CD14-positive monocyte (primary cell): ENCODE measurements at regions not wholly inside any gene's neighbourhood (a gene's known extent, or its start where the extent isn't known, plus 50 kb on each side); places are given as distances from the start of the nearest gene placed in this dataset.

ENCODE experiments used
- DNase-seq, 3 donors: peaks; one replicate each; pipeline ENCODE4 v3.0.0-alpha.2; 2011 to 2022
- H2AFZ ChIP-seq: 2 replicates; pipeline ENCODE4 v1.6.0; 2012; ENCODE audit warnings: mild to moderate bottlenecking, low read depth, low read length, inconsistent platforms; ENCODE audit not compliant: insufficient read depth, poor library complexity, severe bottlenecking
- H3K27ac ChIP-seq, 2 donors: 1 replicate in 1 of 2; 2 replicates in 1 of 2; pipeline ENCODE4 v1.5.1; 2012 to 2013; ENCODE audit warnings: low read length in 2 of 2, control low read depth in 1 of 2, inconsistent platforms in 1 of 2, low read depth in 1 of 2, mild to moderate bottlenecking in 1 of 2
- H3K27me3 ChIP-seq, 2 donors: one replicate each; pipeline versions ENCODE4 v1.6.0 to v1.6.1; 2011 to 2013; ENCODE audit warnings: low read length in 2 of 2; ENCODE audit not compliant: control insufficient read depth in 2 of 2, insufficient read depth in 2 of 2
- H3K36me3 ChIP-seq, 2 donors: replicated peaks in 1 of 2; 1 replicate in 1 of 2; 2 replicates in 1 of 2; pipeline versions ENCODE4 v1.5.1 to v1.6.1; 2012 to 2013; ENCODE audit warnings: low read length in 2 of 2, control low read depth in 1 of 2, inconsistent platforms in 1 of 2, mild to moderate bottlenecking in 1 of 2; ENCODE audit not compliant: insufficient read depth in 2 of 2, control insufficient read depth in 1 of 2
- H3K4me1 ChIP-seq, 2 donors: 1 replicate in 1 of 2; 2 replicates in 1 of 2; pipeline versions ENCODE4 v1.5.1 to v1.6.1; 2012 to 2013; ENCODE audit warnings: low read length in 2 of 2, control low read depth in 1 of 2, inconsistent platforms in 1 of 2, mild to moderate bottlenecking in 1 of 2, moderate library complexity in 1 of 2; ENCODE audit not compliant: insufficient read depth in 2 of 2, control insufficient read depth in 1 of 2
- H3K4me2 ChIP-seq: replicated peaks from 2 replicates; pipeline ENCODE3; 2012; ENCODE audit warnings: low read length, moderate library complexity, mild to moderate bottlenecking; ENCODE audit not compliant: poor library complexity, severe bottlenecking; ENCODE audit errors: extremely low read depth
- H3K4me3 ChIP-seq, 3 experiments: fragments of 200-600 bp in 1 of 3; sonication (generic) in 1 of 3; replicated peaks in 1 of 3; 1 replicate in 2 of 3; 2 replicates in 1 of 3; pipeline ENCODE4 v1.5.1; 2011 to 2013; ENCODE audit warnings: low read length in 3 of 3, mild to moderate bottlenecking in 3 of 3, control low read depth in 2 of 3, low read depth in 2 of 3, inconsistent platforms in 1 of 3, moderate library complexity in 1 of 3
- H3K79me2 ChIP-seq: 2 replicates; pipeline ENCODE4 v1.6.0; 2012; ENCODE audit warnings: mild to moderate bottlenecking, control low read depth, inconsistent platforms, low read length, moderate library complexity; ENCODE audit not compliant: insufficient read depth
- H3K9ac ChIP-seq: 2 replicates; pipeline ENCODE4 v1.6.0; 2017; ENCODE audit warnings: low read length, mild to moderate bottlenecking; ENCODE audit not compliant: insufficient read depth, poor library complexity, severe bottlenecking
- H3K9me3 ChIP-seq, 2 donors: replicated peaks in 1 of 2; 1 replicate in 1 of 2; 2 replicates in 1 of 2; pipeline versions ENCODE4 v1.5.1 to v1.6.1; 2012 to 2013; ENCODE audit warnings: low read length in 2 of 2, control low read depth in 1 of 2; ENCODE audit not compliant: control insufficient read depth in 1 of 2, insufficient read depth in 1 of 2
- H4K20me1 ChIP-seq: 2 replicates; pipeline ENCODE4 v1.6.0; 2012; ENCODE audit warnings: mild to moderate bottlenecking, low read length, control low read depth, moderate library complexity; ENCODE audit not compliant: insufficient read depth
- H3K27ac Mint-ChIP-seq, 7 donors: one replicate each; pipeline ENCODE4 v1.8.0; 2020; ENCODE audit warnings: mild to moderate bottlenecking in 7 of 7, mixed read lengths in 7 of 7, moderate library complexity in 6 of 7, inconsistent platforms in 2 of 7
- H3K27me3 Mint-ChIP-seq, 3 donors: one replicate each; pipeline ENCODE4 v1.8.0; 2021 to 2022; ENCODE audit warnings: low read depth in 3 of 3, mild to moderate bottlenecking in 3 of 3, mixed read lengths in 3 of 3, moderate library complexity in 3 of 3, inconsistent platforms in 1 of 3
- H3K36me3 Mint-ChIP-seq, 2 donors: one replicate each; pipeline ENCODE4 v1.8.0; 2020; ENCODE audit warnings: mixed read lengths in 2 of 2, inconsistent platforms in 1 of 2, mild to moderate bottlenecking in 1 of 2
- H3K4me1 Mint-ChIP-seq: one replicate; pipeline ENCODE4 v1.8.0; 2020; ENCODE audit warnings: mild to moderate bottlenecking, mixed read lengths
- H3K4me3 Mint-ChIP-seq, 2 donors: one replicate each; pipeline ENCODE4 v1.8.0; 2020; ENCODE audit warnings: mild to moderate bottlenecking in 2 of 2, mixed read lengths in 2 of 2, moderate library complexity in 1 of 2
- H3K9me3 Mint-ChIP-seq, 7 donors: one replicate each; pipeline ENCODE4 v1.8.0; 2020 to 2022; ENCODE audit warnings: mixed read lengths in 7 of 7, mild to moderate bottlenecking in 6 of 7, moderate library complexity in 6 of 7, inconsistent platforms in 2 of 7
- CTCF ChIP-seq: fragments of 200-600 bp; IDR thresholded peaks from one replicate; pipeline ENCODE4 v1.8.0; 2022; ENCODE audit warnings: antibody characterized with exemption, mild to moderate bottlenecking
- WGBS: methylation state at CpG from one replicate; pipeline ENCODE4 v1.1.5; 2013; ENCODE audit warnings: missing lambda C conversion rate; ENCODE audit not compliant: insufficient coverage; 5-methylcytosine and 5-hydroxymethylcytosine counted together
- intact Hi-C, 2 donors: fragments of 100-400 bp; cut with micrococcal nuclease; formaldehyde crosslinking; loops; one replicate each; pipeline versions ENCODE4 v1.15.0 to v1.15.1; 2023

GRCh38 chr1:115458426-115459114 is 120.5 kb upstream of the NGF start:
- Mint-ChIP-seq H3K27ac (no peak overlapping the region), H3K4me1 (no peaks in the 10 kb centered on the region), H3K36me3 (no peaks in the 10 kb centered on the region), H3K4me3 (no peak overlapping the region), H3K9me3 (peaks cover 0 to 3% (median 0%) of the 10 kb centered on the region in 7 donors), H3K27me3 (peaks cover 0 to 4% (median 2%) of the 10 kb centered on the region in 3 donors)
- Histone ChIP-seq H4K20me1 (no peaks in the 10 kb centered on the region), H3K27ac (no peak overlapping the region), H3K9me3 (no peaks in the 10 kb centered on the region), H3K4me3 (no peak overlapping the region), H3K4me2 (no peak overlapping the region), H3K27me3 (no peaks in the 10 kb centered on the region), H3K9ac (no peak overlapping the region), H3K36me3 (no peaks in the 10 kb centered on the region), H3K79me2 (no peaks in the 10 kb centered on the region), H2AFZ (no peak overlapping the region), H3K4me1 (no peaks in the 10 kb centered on the region)
- intact Hi-C loops, result no loop called here
- WGBS, result 89% methylated on average over 4 of the region's 7 CpGs
- DNase-seq, result no peak
- no peak for TF ChIP-seq CTCF

GRCh38 chr1:115457289-115457688 is 119.2 kb upstream of the NGF start:
- Histone ChIP-seq H4K20me1 (no peaks in the 10 kb centered on the region), H3K9me3 (no peaks in the 10 kb centered on the region), H3K79me2 (no peaks in the 10 kb centered on the region), H3K4me1 (no peaks in the 10 kb centered on the region), H3K36me3 (no peaks in the 10 kb centered on the region), H3K9ac (no peak overlapping the region), H3K4me3 (no peak overlapping the region), H3K27me3 (no peaks in the 10 kb centered on the region), H3K27ac (no peak overlapping the region), H3K4me2 (no peak overlapping the region), H2AFZ (no peak overlapping the region)
- TF ChIP-seq CTCF, result no peak
- DNase-seq, result no peak
- H3K4me1 Mint-ChIP-seq, result no peaks in the 10 kb centered on the region
- no peak overlapping the region for H3K4me3 Mint-ChIP-seq
- intact Hi-C loops, result no loop called here
- H3K27me3 Mint-ChIP-seq, result peaks cover 0 to 4% (median 2%) of the 10 kb centered on the region in 3 donors
- no peaks in the 10 kb centered on the region for H3K36me3 Mint-ChIP-seq
- no peak overlapping the region for H3K27ac Mint-ChIP-seq
- 63% methylated on average over 2 of the region's 2 CpGs for WGBS
- peaks cover 0 to 3% (median 1%) of the 10 kb centered on the region in 7 donors for H3K9me3 Mint-ChIP-seq
